ENCODE measurements at regions not wholly inside any gene's neighbourhood (a gene's known extent, or its start where the extent isn't known, plus 50 kb on each side); places are given as distances from the start of the nearest gene placed in this dataset.

DNA sequence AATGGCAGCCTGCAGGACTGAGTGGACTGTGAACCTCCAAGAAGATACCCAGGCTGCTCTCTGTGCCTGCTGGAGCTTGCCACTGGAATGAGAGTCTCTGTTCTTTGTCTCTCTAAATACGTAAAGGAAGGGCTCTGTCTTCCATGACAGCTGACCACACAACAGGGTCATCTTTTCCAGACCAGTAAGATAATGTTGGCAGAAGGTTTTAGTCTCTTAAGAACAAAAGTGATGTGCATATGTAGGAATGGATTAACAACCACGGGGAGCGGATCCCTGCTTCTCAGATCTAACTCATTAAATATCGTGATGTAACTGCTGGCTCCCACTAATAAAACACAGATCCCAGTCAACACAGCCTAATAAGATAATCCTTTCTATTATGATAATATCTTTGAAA lies 67.5 kb downstream of the MAP10 start:
- TF ChIP-seq CBX3 (IDR thresholded peaks at IDR 0.05; ENCODE audit: low read depth) (no peak), POLR2A (IDR thresholded peaks at IDR 0.05; ENCODE audit: borderline replicate concordance, extremely low read depth, insufficient read depth, insufficient read length) (no peak), YY1 (IDR thresholded peaks at IDR 0.05; ENCODE audit: extremely low read depth, insufficient replicate concordance, low read depth, low read length) (no peak), ELF1 (IDR thresholded peaks at IDR 0.05; ENCODE audit: borderline replicate concordance, low read depth) (no peak), SRF (IDR thresholded peaks at IDR 0.05; ENCODE audit: low read depth) (no peak), POLR2AphosphoS5 (IDR thresholded peaks at IDR 0.05; ENCODE audit: low read depth, low read length) (no peak)
- TF ChIP-seq, protein P1, sequence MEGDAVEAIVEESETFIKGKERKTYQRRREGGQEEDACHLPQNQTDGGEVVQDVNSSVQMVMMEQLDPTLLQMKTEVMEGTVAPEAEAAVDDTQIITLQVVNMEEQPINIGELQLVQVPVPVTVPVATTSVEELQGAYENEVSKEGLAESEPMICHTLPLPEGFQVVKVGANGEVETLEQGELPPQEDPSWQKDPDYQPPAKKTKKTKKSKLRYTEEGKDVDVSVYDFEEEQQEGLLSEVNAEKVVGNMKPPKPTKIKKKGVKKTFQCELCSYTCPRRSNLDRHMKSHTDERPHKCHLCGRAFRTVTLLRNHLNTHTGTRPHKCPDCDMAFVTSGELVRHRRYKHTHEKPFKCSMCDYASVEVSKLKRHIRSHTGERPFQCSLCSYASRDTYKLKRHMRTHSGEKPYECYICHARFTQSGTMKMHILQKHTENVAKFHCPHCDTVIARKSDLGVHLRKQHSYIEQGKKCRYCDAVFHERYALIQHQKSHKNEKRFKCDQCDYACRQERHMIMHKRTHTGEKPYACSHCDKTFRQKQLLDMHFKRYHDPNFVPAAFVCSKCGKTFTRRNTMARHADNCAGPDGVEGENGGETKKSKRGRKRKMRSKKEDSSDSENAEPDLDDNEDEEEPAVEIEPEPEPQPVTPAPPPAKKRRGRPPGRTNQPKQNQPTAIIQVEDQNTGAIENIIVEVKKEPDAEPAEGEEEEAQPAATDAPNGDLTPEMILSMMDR (IDR thresholded peaks at IDR 0.05 in 2 of 3, conservative IDR thresholded peaks at IDR 0.05 in 1 of 3; ENCODE audit: borderline replicate concordance in 1 of 3, insufficient read depth in 1 of 3, low read depth in 2 of 3, low read length in 2 of 3) = no peak
- TF ChIP-seq, protein P2, sequence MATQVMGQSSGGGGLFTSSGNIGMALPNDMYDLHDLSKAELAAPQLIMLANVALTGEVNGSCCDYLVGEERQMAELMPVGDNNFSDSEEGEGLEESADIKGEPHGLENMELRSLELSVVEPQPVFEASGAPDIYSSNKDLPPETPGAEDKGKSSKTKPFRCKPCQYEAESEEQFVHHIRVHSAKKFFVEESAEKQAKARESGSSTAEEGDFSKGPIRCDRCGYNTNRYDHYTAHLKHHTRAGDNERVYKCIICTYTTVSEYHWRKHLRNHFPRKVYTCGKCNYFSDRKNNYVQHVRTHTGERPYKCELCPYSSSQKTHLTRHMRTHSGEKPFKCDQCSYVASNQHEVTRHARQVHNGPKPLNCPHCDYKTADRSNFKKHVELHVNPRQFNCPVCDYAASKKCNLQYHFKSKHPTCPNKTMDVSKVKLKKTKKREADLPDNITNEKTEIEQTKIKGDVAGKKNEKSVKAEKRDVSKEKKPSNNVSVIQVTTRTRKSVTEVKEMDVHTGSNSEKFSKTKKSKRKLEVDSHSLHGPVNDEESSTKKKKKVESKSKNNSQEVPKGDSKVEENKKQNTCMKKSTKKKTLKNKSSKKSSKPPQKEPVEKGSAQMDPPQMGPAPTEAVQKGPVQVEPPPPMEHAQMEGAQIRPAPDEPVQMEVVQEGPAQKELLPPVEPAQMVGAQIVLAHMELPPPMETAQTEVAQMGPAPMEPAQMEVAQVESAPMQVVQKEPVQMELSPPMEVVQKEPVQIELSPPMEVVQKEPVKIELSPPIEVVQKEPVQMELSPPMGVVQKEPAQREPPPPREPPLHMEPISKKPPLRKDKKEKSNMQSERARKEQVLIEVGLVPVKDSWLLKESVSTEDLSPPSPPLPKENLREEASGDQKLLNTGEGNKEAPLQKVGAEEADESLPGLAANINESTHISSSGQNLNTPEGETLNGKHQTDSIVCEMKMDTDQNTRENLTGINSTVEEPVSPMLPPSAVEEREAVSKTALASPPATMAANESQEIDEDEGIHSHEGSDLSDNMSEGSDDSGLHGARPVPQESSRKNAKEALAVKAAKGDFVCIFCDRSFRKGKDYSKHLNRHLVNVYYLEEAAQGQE (IDR thresholded peaks at IDR 0.05; ENCODE audit: low read depth) = no peak

Measured in HCT116 (cell line).